ENCODE measurements at regions not wholly inside any gene's neighbourhood (a gene's known extent, or its start where the extent isn't known, plus 50 kb on each side); places are given as distances from the start of the nearest gene placed in this dataset.

GRCh38 chr2:8600456-8600855 lies 81.4 kb upstream of the ID2 start:
- TF ChIP-seq POLR2A (IDR thresholded peaks at IDR 0.05; ENCODE audit: extremely low read depth, insufficient read length), result no peak
- TF ChIP-seq CTCF (IDR thresholded peaks at IDR 0.05; ENCODE audit: low read depth, low read length), result no peak

All from NB4 (cell line).